Pancreas (tissue), 10 donors: ENCODE measurements at regions not wholly inside any gene's neighbourhood (a gene's known extent, or its start where the extent isn't known, plus 50 kb on each side); places are given as distances from the start of the nearest gene placed in this dataset.

ENCODE experiments used
- ATAC-seq, 4 donors: fragments of 200-7000 bp; cut with Tn5 transposase; one replicate each; pipeline versions ENCODE4 v1.8.0 to v1.9.1; 2020; ENCODE audit warnings: mild to moderate bottlenecking in 4 of 4, moderate library complexity in 4 of 4
- DNase-seq, 6 donors: peaks; one replicate each; pipeline ENCODE4 v3.0.0-alpha.2; 2020
- FAIRE-seq: peaks from 2 replicates; lab custom pipeline; 2012; peaks lifted over from hg19 to GRCh38; lab: Jason Lieb, UNC
- H3K27ac ChIP-seq, 4 donors: fragments of 200-600 bp; sonication (generic); 1 replicate in 3 of 4; 2 replicates in 1 of 4; pipeline versions ENCODE4 v1.5.0 to v1.8.0; 2020
- H3K27me3 ChIP-seq, 4 donors: fragments of 200-600 bp; one replicate each; pipeline ENCODE4 v1.8.0; 2021
- H3K36me3 ChIP-seq, 3 donors: fragments of 200-600 bp; sonication (generic) in 1 of 3; one replicate each; pipeline versions ENCODE4 v1.5.0 to v1.8.0; 2020 to 2021
- H3K4me1 ChIP-seq, 3 donors: fragments of 200-600 bp; one replicate each; pipeline ENCODE4 v1.8.0; 2021
- H3K4me3 ChIP-seq, 4 donors: fragments of 200-600 bp; sonication (generic) in 2 of 4; one replicate each; pipeline versions ENCODE4 v1.5.0 to v1.8.0; 2020 to 2021
- H3K9me3 ChIP-seq, 4 donors: fragments of 200-600 bp; one replicate each; pipeline ENCODE4 v1.8.0; 2021
- WGBS, 2 donors: extraction: QIAGEN DNeasy Blood & Tissue Kit; methylation state at CpG; one replicate each; pipeline ENCODE4 v1.1.7; 2013; 5-methylcytosine and 5-hydroxymethylcytosine counted together
- intact Hi-C, 3 donors: fragments of 100-400 bp; cut with DNase I; formaldehyde crosslinking; loops; one replicate each; pipeline versions ENCODE4 v1.11.1 to v1.14.2; 2022
- TF ChIP-seq, protein P1 (sequence below), 4 donors: fragments of 200-600 bp; sonication (generic) in 3 of 4; IDR thresholded peaks; one replicate each; pipeline versions ENCODE4 v1.5.0 to v1.8.0; 2021; ENCODE audit warnings: antibody characterized with exemption in 4 of 4
- donor health status: healthy with polysubstance abuse.
- donor health status: DM: no; HTN: no; CAD: no; lungs with moderate emphysema.
- donor health status: DM: no; HTN: no; CAD: no.
- donor health status: control.
- donor health status: control.
- donor health status: Bipolar disorder and iron deficiency.
- donor health status: DM: yes; HTN: yes; CAD: no.
- donor health status: DM: no; HTN: no; CAD: no.
- donor health status: DM: no; HTN: no; CAD: no.
- donor health status: DM: yes; HTN: yes; CAD: no.

DNA sequence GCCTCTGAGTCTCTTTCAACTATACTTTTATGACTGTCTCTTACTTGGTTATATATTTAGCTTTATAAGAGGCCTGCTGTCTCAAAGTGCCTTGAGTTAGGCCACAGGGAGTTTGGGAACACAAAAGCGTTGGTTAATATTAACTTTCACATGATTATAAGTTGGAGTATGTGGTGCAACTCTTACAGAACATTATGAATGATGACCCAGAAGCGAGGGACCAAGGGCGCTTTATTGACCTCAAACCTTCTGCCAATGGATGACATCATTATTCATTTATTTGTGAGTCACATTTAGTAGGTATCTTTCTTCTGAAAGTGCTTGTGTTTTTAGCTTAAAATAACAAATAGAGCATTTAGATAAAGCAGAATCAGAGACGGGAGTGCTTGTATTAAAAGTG, 298.0 kb upstream of the ZC3H12C start:
- TF ChIP-seq, protein P1, sequence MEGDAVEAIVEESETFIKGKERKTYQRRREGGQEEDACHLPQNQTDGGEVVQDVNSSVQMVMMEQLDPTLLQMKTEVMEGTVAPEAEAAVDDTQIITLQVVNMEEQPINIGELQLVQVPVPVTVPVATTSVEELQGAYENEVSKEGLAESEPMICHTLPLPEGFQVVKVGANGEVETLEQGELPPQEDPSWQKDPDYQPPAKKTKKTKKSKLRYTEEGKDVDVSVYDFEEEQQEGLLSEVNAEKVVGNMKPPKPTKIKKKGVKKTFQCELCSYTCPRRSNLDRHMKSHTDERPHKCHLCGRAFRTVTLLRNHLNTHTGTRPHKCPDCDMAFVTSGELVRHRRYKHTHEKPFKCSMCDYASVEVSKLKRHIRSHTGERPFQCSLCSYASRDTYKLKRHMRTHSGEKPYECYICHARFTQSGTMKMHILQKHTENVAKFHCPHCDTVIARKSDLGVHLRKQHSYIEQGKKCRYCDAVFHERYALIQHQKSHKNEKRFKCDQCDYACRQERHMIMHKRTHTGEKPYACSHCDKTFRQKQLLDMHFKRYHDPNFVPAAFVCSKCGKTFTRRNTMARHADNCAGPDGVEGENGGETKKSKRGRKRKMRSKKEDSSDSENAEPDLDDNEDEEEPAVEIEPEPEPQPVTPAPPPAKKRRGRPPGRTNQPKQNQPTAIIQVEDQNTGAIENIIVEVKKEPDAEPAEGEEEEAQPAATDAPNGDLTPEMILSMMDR (IDR thresholded peaks at IDR 0.05) = no peak
- 22 to 25% methylated on average over 4 of the region's 4 CpGs for WGBS, 2 donors
- intact Hi-C loops = no loop called here
- Histone ChIP-seq H3K4me3 (no peak overlapping the region), H3K9me3 (no peaks in the 10 kb centered on the region), H3K27ac (peak overlapping the region in 3 of 4 donors; percentile 17 to 70 (median 61)), H3K4me1 (peaks cover 0 to 4% (median 0%) of the 10 kb centered on the region in 3 donors), H3K27me3 (no peaks in the 10 kb centered on the region), H3K36me3 (no peaks in the 10 kb centered on the region)
- ATAC-seq (peak; percentile 72 to 91 (median 88)), DNase-seq (peak in 2 of 6 donors; percentile 14 to 36), FAIRE-seq (no peak)

DNA sequence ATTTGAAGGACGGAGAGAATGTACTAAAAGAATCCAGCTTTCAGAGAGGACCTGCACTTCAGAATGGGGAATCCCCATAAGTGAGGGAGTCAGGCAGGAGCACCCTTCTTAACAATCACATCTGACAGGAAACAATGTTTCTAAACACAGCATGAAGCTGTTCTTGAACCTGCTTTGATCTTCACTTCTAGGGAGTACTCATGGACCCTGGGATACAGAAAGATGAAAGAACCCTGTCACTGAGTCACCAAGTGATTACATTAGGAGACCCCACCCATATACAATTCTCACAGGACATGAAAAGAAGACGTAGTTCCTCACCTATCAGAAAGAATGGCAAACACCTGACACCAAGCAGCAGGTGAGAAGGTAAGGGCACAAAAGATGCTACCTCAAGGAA, 296.9 kb upstream of the ZC3H12C start:
- Histone ChIP-seq H3K4me1 (peaks cover 0 to 4% (median 0%) of the 10 kb centered on the region in 3 donors), H3K9me3 (no peaks in the 10 kb centered on the region), H3K36me3 (no peaks in the 10 kb centered on the region), H3K27me3 (no peaks in the 10 kb centered on the region), H3K27ac (peak overlapping the region in 2 of 4 donors; percentile 1 to 70), H3K4me3 (no peak overlapping the region)
- FAIRE-seq (no peak), ATAC-seq (no peak), DNase-seq (no peak)
- 51 to 56% methylated on average over 2 of the region's 2 CpGs for WGBS, 2 donors
- intact Hi-C loops = no loop called here
- TF ChIP-seq, protein P1 (IDR thresholded peaks at IDR 0.05) = no peak

DNA sequence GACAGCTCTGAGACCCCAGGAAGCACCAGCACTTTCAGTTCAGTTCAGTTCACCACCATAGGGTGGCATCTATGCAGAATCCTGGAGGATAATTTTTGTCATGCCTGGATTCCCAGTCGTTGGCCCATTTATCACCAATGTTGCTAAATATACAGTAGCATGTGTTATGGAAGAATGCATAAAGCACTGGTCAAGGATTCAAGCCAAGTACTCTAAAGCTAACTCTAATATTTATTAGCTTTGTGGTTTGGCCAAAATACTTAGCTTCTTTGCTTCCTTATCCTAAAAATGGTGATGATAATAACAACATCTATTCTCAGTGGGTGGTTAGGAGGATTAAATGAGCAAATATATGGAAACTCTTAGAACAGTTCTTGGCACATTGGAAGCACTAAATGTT, 294.7 kb upstream of the ZC3H12C start:
- TF ChIP-seq, protein P1 (IDR thresholded peaks at IDR 0.05) = no peak
- Histone ChIP-seq H3K9me3 (no peaks in the 10 kb centered on the region), H3K27me3 (no peaks in the 10 kb centered on the region), H3K27ac (no peak overlapping the region), H3K4me3 (no peak overlapping the region), H3K4me1 (peaks cover 0 to 4% (median 0%) of the 10 kb centered on the region in 3 donors), H3K36me3 (no peaks in the 10 kb centered on the region)
- ATAC-seq (no peak), FAIRE-seq (no peak), DNase-seq (no peak)
- intact Hi-C loops = no loop called here
- 34 to 46% methylated on average over 1 of the region's 1 CpG for WGBS, 2 donors

DNA sequence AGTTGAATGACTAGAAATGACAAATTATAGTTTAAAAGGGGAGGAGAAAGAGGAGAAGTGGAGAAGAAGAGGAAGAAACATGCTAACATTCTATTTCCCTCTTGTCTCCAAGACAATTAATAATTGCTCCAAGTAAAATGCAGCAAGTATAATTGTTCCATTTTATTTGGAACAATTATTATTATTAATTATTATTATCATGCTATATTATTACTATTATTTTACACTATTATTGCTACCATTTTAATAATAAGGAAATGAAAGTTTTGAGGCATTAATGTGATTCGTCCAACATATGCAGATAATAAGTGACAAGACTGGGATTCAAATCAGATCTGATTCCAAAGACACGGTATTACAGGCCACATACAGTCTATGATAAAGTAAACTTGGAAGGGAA, 293.6 kb upstream of the ZC3H12C start:
- ATAC-seq (no peak), DNase-seq (no peak), FAIRE-seq (no peak)
- TF ChIP-seq, protein P1 (IDR thresholded peaks at IDR 0.05) = no peak
- H3K9me3 ChIP-seq = no peaks in the 10 kb centered on the region
- no peak overlapping the region for H3K4me3 ChIP-seq
- H3K36me3 ChIP-seq = no peaks in the 10 kb centered on the region
- intact Hi-C loops = no loop called here
- H3K4me1 ChIP-seq = peaks cover 0 to 4% (median 0%) of the 10 kb centered on the region in 3 donors
- 50 to 65% methylated on average over 2 of the region's 2 CpGs for WGBS, 2 donors
- H3K27ac ChIP-seq = no peak overlapping the region
- H3K27me3 ChIP-seq = no peaks in the 10 kb centered on the region

DNA sequence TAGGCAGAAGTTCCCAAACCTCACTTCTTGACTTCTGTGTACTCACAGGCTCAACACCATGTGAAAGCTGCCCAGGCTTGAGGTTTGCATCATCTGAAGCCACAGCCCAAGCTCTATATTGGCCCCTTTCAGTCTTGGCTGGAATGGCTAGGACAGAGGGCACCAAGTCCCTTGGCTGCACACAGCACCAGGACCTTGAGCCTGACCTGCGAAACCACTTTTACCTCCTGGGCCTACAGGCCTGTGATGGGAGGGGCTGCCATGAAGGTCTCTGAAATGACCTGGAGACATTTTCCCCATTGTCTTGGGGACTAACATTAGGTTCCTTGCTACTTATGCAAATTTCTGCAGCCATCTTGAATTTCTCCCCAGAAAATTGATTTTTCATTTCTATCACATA, 288.3 kb upstream of the ZC3H12C start:
- intact Hi-C loops = no loop called here
- peaks cover 0 to 3% (median 0%) of the 10 kb centered on the region in 4 donors for H3K9me3 ChIP-seq
- DNase-seq (no peak), ATAC-seq (no peak), FAIRE-seq (no peak)
- TF ChIP-seq, protein P1 (IDR thresholded peaks at IDR 0.05) = no peak
- no peaks in the 10 kb centered on the region for H3K27me3 ChIP-seq
- 82 to 92% methylated on average over 1 of the region's 1 CpG for WGBS, 2 donors
- no peak overlapping the region for H3K27ac ChIP-seq
- H3K36me3 ChIP-seq = no peaks in the 10 kb centered on the region
- no peaks in the 10 kb centered on the region for H3K4me1 ChIP-seq
- no peak overlapping the region for H3K4me3 ChIP-seq
